Activated T-helper 17 cell treated with anti-CD3 and anti-CD28 coated beads, Interleukin-2, amount 50 U/mL, for 72 hours (primary cell): ENCODE measurements at regions not wholly inside any gene's neighbourhood (a gene's known extent, or its start where the extent isn't known, plus 50 kb on each side); places are given as distances from the start of the nearest gene placed in this dataset.
"Not testable (repeated sequence)": the region's sequence is repeated elsewhere in the genome, so short reads cannot be mapped to it uniquely, and the experiment has no call there.

Experiments
- ATAC-seq: fragments of 150-1000 bp; cut with Tn5 transposase; replicated peaks from 2 replicates; pipeline ENCODE4 v1.10.0; 2021; ENCODE audit warnings: mild to moderate bottlenecking, moderate library complexity
- H3K27ac Mint-ChIP-seq: one replicate; pipeline ENCODE4 v1.8.0; 2022; ENCODE audit warnings: mixed read lengths
- H3K27me3 Mint-ChIP-seq: one replicate; pipeline ENCODE4 v1.8.0; 2022; ENCODE audit warnings: mixed read lengths
- H3K36me3 Mint-ChIP-seq: one replicate; pipeline ENCODE4 v1.8.0; 2022; ENCODE audit warnings: low read depth, mild to moderate bottlenecking, mixed read lengths
- H3K4me1 Mint-ChIP-seq: one replicate; pipeline ENCODE4 v1.8.0; 2022; ENCODE audit warnings: mixed read lengths
- H3K4me3 Mint-ChIP-seq: one replicate; pipeline ENCODE4 v1.8.0; 2022; ENCODE audit warnings: mild to moderate bottlenecking, mixed read lengths
- H3K9me3 Mint-ChIP-seq: one replicate; pipeline ENCODE4 v1.8.0; 2022; ENCODE audit warnings: mixed read lengths

DNA sequence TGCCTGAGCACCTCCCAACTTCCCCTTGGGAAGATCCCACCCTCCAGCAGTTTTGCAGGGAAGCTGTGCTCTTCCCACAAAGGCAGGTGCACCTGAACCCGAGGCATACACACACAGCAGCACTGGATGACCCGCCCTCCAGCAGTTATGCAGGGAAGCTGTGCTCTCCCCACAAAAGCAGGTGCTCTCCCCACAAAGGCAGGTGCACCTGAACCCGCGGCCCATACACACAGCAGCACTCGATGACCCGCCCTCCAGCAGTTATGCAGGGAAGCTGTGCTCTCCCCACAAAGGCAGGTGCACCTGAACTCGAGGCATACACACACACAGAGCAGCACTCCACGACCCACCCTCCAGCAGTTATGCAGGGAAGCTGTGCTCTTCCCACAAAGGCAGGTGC lies 80.2 kb upstream of the LPCAT1 start:
- not testable (repeated sequence) for H3K4me3 Mint-ChIP-seq, H3K27me3 Mint-ChIP-seq, ATAC-seq, H3K9me3 Mint-ChIP-seq, H3K4me1 Mint-ChIP-seq, H3K27ac Mint-ChIP-seq
- peaks cover 18% of the 10 kb centered on the region for H3K36me3 Mint-ChIP-seq

GRCh38 chr5:1601565-1601964 lies 77.8 kb upstream of the LPCAT1 start:
- not testable (repeated sequence) for H3K27ac Mint-ChIP-seq, H3K4me1 Mint-ChIP-seq, H3K4me3 Mint-ChIP-seq, H3K9me3 Mint-ChIP-seq, ATAC-seq, H3K27me3 Mint-ChIP-seq
- H3K36me3 Mint-ChIP-seq = peaks cover 25% of the 10 kb centered on the region

DNA sequence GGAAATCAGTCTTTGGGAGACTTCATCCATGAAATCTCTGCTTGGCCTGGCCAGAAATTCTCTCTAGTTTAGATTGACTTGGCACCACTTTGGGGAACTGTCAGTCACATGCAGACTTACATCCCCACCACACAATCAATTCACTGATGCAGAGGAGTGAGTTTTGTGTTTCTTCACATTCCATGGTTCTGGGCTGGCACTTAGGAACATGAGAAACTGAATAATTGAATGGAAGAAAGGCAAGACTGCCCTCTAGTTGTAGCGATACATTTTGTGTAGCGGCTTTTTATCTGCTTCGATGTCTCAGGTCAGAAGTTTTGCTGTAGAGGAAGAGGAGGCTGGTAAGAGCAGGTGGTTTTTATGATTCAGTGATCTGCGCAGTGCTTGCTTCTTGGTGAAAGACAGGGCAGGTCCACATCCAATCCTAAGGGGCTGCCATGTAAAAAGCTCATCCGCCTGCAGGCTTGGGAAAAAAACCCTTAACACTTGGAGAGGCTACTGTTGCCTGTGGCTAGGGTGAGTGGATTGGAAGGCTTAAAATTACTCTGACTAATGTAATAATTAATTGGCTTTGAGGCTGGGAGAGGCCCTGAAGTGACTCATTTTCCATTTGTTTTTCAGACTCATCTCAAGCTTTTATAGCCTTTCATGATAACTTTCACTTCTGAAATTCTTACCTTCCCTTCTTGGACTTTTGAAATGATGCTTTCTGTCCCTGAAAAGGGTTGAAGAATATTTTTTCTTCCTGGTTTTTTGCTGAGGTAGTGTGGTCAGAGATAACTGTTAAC lies 75.4 kb upstream of the LPCAT1 start:
- peak; percentile 76 for ATAC-seq
- not testable (repeated sequence) for H3K4me3 Mint-ChIP-seq

DNA sequence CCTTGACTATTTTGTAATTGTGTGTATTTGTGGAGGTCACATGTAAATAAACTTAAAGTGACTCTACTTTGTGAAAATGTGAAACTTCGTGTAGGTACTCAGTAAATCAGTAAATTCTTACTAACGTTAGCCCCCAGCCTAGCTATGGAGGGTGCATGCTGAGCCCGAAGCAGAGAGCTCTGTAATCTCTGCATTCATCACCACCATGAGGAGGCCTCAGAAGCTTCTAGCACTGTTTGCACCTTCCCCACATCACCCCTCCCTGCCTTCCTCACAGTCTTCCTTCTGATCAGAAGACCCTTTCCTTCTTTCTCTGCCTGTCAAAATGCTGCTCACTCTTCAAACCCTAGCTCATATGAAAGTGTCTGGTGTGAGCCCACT lies 73.3 kb upstream of the LPCAT1 start:
- not testable (repeated sequence) for ATAC-seq, H3K4me3 Mint-ChIP-seq, H3K9me3 Mint-ChIP-seq, H3K27me3 Mint-ChIP-seq, H3K27ac Mint-ChIP-seq, H3K4me1 Mint-ChIP-seq
- H3K36me3 Mint-ChIP-seq = peaks cover 30% of the 10 kb centered on the region

More for the DNA sequence above, 75.4 kb upstream of the LPCAT1 start:
- not testable (repeated sequence) for H3K4me1 Mint-ChIP-seq, H3K27me3 Mint-ChIP-seq, H3K9me3 Mint-ChIP-seq, H3K27ac Mint-ChIP-seq
- H3K36me3 Mint-ChIP-seq = peaks cover 25% of the 10 kb centered on the region

- not testable (repeated sequence) for ATAC-seq, H3K27ac Mint-ChIP-seq, H3K27me3 Mint-ChIP-seq
Observed at GRCh38 chr5:1596462-1597092, 72.8 kb upstream of the LPCAT1 start.

GRCh38 chr5:1594357-1595106 lies 70.8 kb upstream of the LPCAT1 start:
- no peaks in the 10 kb centered on the region for H3K9me3 Mint-ChIP-seq
- ATAC-seq = peak; percentile 87
- peaks cover 27% of the 10 kb centered on the region for H3K36me3 Mint-ChIP-seq
- H3K4me3 Mint-ChIP-seq = peak overlapping the region; percentile 62
- no peaks in the 10 kb centered on the region for H3K27me3 Mint-ChIP-seq
- H3K27ac Mint-ChIP-seq = no peak overlapping the region
- H3K4me1 Mint-ChIP-seq = no peaks in the 10 kb centered on the region

More at GRCh38 chr5:1596462-1597092, 72.8 kb upstream of the LPCAT1 start:
- H3K9me3 Mint-ChIP-seq, H3K4me1 Mint-ChIP-seq, H3K4me3 Mint-ChIP-seq: not testable (repeated sequence)
- H3K36me3 Mint-ChIP-seq = peaks cover 35% of the 10 kb centered on the region

DNA sequence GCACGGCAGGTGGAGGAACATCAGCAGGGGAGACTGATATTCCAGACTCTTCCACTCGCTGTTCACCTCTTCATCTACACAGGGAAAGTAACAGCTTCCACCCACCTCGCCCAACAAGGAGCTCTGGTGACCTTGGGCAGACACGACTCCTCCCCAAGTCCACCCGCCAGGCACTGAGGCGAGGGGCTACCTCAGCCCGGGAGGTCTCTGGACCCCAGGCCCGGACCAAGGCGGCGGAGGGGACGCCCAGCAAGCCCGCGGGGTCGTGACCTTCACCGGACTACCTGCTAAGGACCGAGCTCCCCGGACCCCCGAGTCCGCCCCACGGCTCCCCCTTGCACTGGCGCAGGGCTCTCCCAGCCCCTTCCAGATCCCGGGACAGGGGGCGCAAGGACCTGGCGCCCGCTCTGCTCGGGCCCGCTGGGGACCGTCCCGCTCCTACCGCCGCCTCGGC lies 70.2 kb upstream of the LPCAT1 start:
- Mint-ChIP-seq H3K4me1 (no peaks in the 10 kb centered on the region), H3K27me3 (no peaks in the 10 kb centered on the region), H3K4me3 (peak overlapping the region; percentile 62), H3K27ac (no peak overlapping the region), H3K9me3 (no peaks in the 10 kb centered on the region), H3K36me3 (peaks cover 21% of the 10 kb centered on the region)
- no peak for ATAC-seq

DNA sequence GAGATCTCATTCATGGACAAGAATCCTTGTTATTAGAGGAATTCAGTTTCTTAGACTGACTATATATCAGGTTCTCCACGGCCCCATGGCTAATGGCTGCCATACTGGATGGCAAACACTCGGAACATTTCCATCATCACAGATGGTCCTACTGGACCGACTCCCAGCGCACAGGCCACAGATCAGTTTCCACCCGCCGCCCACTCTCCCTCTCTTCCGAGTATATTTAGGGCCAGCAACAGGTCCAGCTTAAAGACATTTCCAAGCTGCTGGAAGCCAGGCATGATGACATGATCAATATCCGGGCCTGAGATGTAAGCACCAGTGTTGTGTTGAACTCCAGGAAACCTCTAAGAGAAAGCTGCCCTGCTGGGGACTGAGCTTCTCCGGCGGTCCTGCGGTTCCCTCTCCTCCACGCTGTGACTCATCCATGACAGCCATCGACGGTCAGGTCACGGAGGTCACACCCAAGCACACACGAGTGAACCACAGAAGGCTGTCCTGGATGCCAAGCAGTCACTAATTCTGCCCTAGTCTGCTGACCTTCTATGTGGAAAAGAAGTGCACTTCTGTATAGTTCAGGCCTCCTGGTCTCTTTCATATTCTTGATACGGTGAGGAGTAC lies 64.4 kb upstream of the LPCAT1 start:
- H3K36me3 Mint-ChIP-seq = peaks cover 27% of the 10 kb centered on the region
- ATAC-seq, H3K27ac Mint-ChIP-seq, H3K4me1 Mint-ChIP-seq, H3K27me3 Mint-ChIP-seq, H3K9me3 Mint-ChIP-seq, H3K4me3 Mint-ChIP-seq: not testable (repeated sequence)

- H3K4me1 Mint-ChIP-seq, H3K27ac Mint-ChIP-seq, H3K27me3 Mint-ChIP-seq, H3K4me3 Mint-ChIP-seq, ATAC-seq, H3K9me3 Mint-ChIP-seq: not testable (repeated sequence)
- peaks cover 21% of the 10 kb centered on the region for H3K36me3 Mint-ChIP-seq
Observed at GRCh38 chr5:1583081-1583875, 59.5 kb upstream of the LPCAT1 start.

DNA sequence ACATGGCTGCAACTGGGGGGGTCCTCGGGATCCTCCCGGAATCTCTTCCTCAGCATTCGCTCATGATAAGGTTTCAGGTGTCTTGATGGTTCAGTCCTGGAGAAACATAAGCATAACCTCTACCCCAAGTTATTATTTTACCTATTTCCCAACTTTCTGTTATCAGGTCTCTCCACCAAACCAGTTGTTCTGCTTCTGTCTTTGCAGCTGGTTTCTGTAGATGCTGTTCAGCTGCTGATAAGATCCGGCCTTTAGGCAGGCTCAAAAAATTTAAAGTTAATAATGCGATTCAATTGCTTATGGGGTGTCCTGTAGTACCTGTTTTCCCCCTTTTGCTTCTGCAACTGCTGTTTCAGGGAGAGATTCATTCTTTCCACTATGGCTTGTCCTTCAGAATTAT lies 55.6 kb upstream of the LPCAT1 start:
- not testable (repeated sequence) for H3K9me3 Mint-ChIP-seq, ATAC-seq, H3K4me3 Mint-ChIP-seq, H3K4me1 Mint-ChIP-seq, H3K27me3 Mint-ChIP-seq, H3K27ac Mint-ChIP-seq
- peaks cover 22% of the 10 kb centered on the region for H3K36me3 Mint-ChIP-seq

- Mint-ChIP-seq H3K27ac (peak overlapping the region; percentile 17), H3K36me3 (peaks cover 22% of the 10 kb centered on the region)
- not testable (repeated sequence) for H3K4me3 Mint-ChIP-seq, H3K9me3 Mint-ChIP-seq, H3K27me3 Mint-ChIP-seq, ATAC-seq, H3K4me1 Mint-ChIP-seq
Observed at GRCh38 chr5:1576851-1577250, 53.1 kb upstream of the LPCAT1 start.

DNA sequence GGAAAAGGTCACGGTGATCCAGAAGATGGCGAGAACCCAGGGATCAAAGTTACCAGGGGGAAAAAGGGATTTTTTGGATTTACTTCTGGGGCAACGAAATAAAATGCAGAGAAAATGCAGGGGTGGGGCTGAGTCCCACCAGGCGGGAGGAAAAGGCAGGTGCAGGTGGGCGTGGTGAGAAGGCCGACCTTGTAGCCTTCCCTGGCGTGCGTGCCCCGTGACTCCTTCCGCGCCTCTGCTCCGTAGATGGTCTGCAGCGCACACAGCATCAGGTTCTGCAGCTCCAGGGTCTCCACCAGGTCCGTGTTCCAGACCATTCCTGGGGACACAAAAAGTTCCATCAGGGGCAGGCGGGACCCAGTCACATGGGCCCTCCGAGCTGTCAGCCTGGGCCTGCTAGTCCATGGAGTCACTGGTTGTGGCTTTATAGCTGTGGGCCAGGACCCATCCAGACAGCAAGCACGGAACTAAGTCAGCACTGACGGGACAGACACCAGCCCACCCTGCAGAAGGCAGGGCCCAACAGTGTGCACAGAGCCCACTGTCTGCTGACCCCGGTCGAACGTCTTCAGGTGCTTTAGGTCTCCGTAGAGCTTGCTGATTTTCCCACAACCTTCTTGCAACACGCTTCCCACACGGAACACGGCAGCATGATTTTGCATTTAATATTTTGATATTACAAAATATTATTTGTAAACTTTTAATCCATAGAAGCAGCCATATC lies 52.4 kb upstream of the LPCAT1 start:
- not testable (repeated sequence) for H3K4me3 Mint-ChIP-seq, H3K27me3 Mint-ChIP-seq, H3K9me3 Mint-ChIP-seq, ATAC-seq, H3K27ac Mint-ChIP-seq, H3K4me1 Mint-ChIP-seq
- peaks cover 22% of the 10 kb centered on the region for H3K36me3 Mint-ChIP-seq

GRCh38 chr5:1575491-1575890 lies 51.7 kb upstream of the LPCAT1 start:
- H3K27ac Mint-ChIP-seq, H3K9me3 Mint-ChIP-seq, H3K4me3 Mint-ChIP-seq, H3K27me3 Mint-ChIP-seq, ATAC-seq, H3K4me1 Mint-ChIP-seq: not testable (repeated sequence)
- H3K36me3 Mint-ChIP-seq = peaks cover 22% of the 10 kb centered on the region

DNA sequence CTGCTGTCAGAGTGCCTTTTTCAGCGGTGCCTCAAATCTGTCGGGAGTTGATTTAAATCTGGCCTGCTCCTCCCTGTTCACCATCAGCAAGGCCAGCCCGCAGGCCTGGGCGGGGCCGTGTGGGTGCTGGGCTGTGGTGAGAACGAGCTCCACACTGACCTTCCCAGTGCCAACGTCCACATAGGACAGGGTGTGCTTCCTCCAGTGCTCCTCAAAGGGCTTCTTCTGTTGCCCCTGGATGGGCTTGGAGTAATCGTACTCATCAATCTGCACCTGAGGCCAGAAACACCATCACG lies 50.2 kb upstream of the LPCAT1 start:
- not testable (repeated sequence) for H3K9me3 Mint-ChIP-seq, H3K27ac Mint-ChIP-seq, H3K4me3 Mint-ChIP-seq, H3K27me3 Mint-ChIP-seq, H3K4me1 Mint-ChIP-seq, ATAC-seq
- peaks cover 15% of the 10 kb centered on the region for H3K36me3 Mint-ChIP-seq
